ENCODE measurements at regions not wholly inside any gene's neighbourhood (a gene's known extent, or its start where the extent isn't known, plus 50 kb on each side); places are given as distances from the start of the nearest gene placed in this dataset.

DNA sequence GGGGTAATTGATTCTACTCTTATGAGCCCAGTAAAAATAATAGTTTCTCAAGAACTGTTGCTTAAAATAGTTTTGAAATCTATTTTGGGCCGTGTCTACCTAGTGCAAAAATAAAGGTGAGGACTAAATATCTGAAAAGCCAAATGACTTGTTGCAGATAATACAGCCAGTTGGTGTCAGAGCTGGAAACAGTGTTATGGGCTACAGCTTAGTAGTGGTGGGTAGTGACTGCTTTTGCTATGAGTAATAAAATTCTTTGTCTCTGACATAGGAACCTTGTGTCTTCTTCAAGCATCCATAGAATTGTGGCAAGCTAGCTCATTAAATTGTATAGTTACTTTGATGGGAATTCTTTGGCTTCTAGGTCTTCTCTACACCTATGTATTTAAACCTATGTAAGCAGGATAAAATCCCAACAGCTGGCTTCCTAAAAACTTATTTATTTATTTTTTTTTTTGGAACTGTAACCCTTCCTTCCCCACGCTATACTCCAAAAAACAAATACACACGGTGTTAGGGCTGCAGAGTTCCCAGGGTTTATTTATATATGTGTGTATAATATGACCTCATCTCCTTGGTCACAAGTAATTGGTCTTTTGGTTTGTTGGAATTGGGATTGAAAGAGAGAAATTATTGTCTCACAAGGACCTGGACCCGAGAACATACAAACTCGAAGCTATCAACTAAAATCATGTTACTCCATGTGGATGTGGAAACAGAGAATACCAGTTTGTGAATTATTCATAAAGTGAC lies 138.0 kb downstream of the NUDT12 start:
- TF ChIP-seq YY1 (IDR thresholded peaks at IDR 0.05; ENCODE audit: insufficient read depth, insufficient read length) (no peak), SUZ12 (IDR thresholded peaks at IDR 0.05; ENCODE audit: extremely low read depth, insufficient read depth, insufficient read length) (no peak), ZNF274 (IDR thresholded peaks at IDR 0.05; ENCODE audit: low read depth, low read length) (no peak)
